ENCODE measurements at regions not wholly inside any gene's neighbourhood (a gene's known extent, or its start where the extent isn't known, plus 50 kb on each side); places are given as distances from the start of the nearest gene placed in this dataset.

GRCh38 chr3:196143708-196144382, 62.0 kb upstream of the TFRC start (continued):
- TF ChIP-seq ZFP1 (CRISPR knock-in tag; IDR thresholded peaks at IDR 0.05) (0 out of 2 replicates have a peak, but pooled peaks have one; percentile 18), TAF7 (tag; IDR thresholded peaks at IDR 0.05) (peak; percentile 71), ZNF668 (CRISPR knock-in tag; IDR thresholded peaks at IDR 0.05) (peak; percentile 81), CEBPB (tag; IDR thresholded peaks at IDR 0.05) (peak; percentile 46), ZNF395 (CRISPR knock-in tag; IDR thresholded peaks at IDR 0.05) (0 out of 2 replicates have a peak, but pooled peaks have one; percentile 35), ZNF133 (CRISPR knock-in tag; IDR thresholded peaks at IDR 0.05) (peak; percentile 81; the same call in 1 of the 2 replicates), ZNF197 (CRISPR knock-in tag; IDR thresholded peaks at IDR 0.05; ENCODE audit: low read depth) (peak; percentile 89), SREBF2 (CRISPR knock-in tag; IDR thresholded peaks at IDR 0.05) (no peak), ZNF449 (CRISPR knock-in tag; IDR thresholded peaks at IDR 0.05) (0 out of 2 replicates have a peak, but pooled peaks have one; percentile 43), ZNF41 (CRISPR knock-in tag; conservative IDR thresholded peaks at IDR 0.05) (peak; percentile 59), ZNF592 (IDR thresholded peaks at IDR 0.05) (peak; percentile 96), FOSL1 (tag; conservative IDR thresholded peaks at IDR 0.05) (no peak), HDGF (IDR thresholded peaks at IDR 0.05) (peak; percentile 93), HIVEP1 (CRISPR knock-in tag; IDR thresholded peaks at IDR 0.05) (peak; percentile 75), E2F6 (IDR thresholded peaks at IDR 0.05; ENCODE audit: borderline replicate concordance in 1 of 2, extremely low read depth in 1 of 2, insufficient read depth in 1 of 2, insufficient read length in 1 of 2, low read depth in 1 of 2, low read length in 1 of 2, poor library complexity in 1 of 2, severe bottlenecking in 1 of 2) (peak; percentile 44 to 76), E2F3 (CRISPR knock-in tag; IDR thresholded peaks at IDR 0.05) (peak; percentile 88)

Measured in K562 (cell line).